IMR-90 (cell line): ENCODE measurements at regions not wholly inside any gene's neighbourhood (a gene's known extent, or its start where the extent isn't known, plus 50 kb on each side); places are given as distances from the start of the nearest gene placed in this dataset.

Source experiments
- RAD21 ChIP-seq: IDR thresholded peaks from 2 replicates; pipeline ENCODE4 v1.6.1; 2012; ENCODE audit warnings: low read length, improper control_type of control experiment
- TF ChIP-seq, protein P1 (sequence below): conservative IDR thresholded peaks from 2 replicates; pipeline ENCODE4 v1.5.1; 2012; ENCODE audit warnings: mild to moderate bottlenecking, low read depth, low read length, improper control_type of control experiment

DNA sequence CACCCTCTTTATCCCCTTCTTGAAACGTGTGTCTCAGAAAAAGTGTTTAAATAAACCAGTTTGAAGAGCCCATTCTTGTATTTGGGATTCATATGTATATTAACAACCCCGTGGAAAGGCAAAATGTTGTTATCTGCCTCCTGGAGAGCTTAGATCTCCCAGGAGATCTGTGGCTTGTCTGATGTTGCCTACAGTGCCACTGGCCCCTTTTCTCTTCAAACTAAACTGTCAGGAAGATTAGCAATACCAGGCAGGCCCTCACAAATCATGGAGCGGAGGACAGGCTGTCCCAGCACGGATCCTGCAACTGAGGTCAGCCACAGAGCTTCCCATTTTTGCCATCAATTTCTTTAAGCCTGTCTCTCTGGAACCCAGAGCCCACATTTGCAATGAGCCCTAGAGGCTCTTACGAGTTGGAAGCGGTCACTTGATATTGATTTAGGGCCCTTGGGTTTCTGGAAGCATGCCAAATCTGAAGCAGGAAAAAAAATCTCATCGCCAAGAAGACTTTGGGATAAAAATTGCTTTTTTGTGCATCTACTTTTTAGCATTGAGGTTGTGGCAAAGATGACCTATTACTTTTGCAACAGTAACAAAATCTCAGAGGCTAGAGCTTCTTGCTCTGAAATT is 234.1 kb downstream of the OPA1 start:
- no peak for TF ChIP-seq RAD21
- TF ChIP-seq, protein P1, sequence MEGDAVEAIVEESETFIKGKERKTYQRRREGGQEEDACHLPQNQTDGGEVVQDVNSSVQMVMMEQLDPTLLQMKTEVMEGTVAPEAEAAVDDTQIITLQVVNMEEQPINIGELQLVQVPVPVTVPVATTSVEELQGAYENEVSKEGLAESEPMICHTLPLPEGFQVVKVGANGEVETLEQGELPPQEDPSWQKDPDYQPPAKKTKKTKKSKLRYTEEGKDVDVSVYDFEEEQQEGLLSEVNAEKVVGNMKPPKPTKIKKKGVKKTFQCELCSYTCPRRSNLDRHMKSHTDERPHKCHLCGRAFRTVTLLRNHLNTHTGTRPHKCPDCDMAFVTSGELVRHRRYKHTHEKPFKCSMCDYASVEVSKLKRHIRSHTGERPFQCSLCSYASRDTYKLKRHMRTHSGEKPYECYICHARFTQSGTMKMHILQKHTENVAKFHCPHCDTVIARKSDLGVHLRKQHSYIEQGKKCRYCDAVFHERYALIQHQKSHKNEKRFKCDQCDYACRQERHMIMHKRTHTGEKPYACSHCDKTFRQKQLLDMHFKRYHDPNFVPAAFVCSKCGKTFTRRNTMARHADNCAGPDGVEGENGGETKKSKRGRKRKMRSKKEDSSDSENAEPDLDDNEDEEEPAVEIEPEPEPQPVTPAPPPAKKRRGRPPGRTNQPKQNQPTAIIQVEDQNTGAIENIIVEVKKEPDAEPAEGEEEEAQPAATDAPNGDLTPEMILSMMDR = no peak
